ENCODE measurements at regions not wholly inside any gene's neighbourhood (a gene's known extent, or its start where the extent isn't known, plus 50 kb on each side); places are given as distances from the start of the nearest gene placed in this dataset.
"Not testable (repeated sequence)": the region's sequence is repeated elsewhere in the genome, so short reads cannot be mapped to it uniquely, and the experiment has no call there.

DNA sequence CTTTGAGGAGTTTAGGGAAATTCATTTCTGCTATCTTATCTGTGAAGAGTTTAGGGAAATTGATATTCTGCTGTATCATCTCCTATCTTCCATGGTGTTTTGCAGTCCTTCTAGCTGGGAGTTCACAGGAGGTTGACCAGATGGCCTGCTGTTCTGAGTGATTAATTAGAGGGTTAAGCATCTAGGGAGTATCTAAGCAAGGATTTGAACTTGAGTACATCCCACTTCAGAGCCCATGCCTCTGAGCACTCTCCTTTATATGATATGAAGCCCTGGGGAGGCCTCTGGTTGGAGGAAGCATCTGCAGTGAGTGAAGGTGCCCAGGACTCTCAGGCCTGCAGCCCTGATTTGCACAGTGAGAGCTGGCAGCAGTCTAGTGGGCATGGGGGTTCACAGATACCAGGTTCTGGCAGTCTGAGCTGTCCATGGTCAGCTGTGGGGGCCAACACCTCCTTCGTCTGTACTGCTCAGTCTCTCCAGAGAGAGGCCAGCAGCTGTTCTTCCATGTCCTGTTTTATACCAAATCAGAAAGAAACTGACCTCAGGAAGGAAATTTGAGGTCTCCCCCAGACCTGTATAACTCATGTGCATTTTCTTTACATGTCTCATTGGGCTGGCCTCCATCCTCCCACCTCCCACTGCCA is 156.9 kb downstream of the PLCE1 start:
- TF ChIP-seq, protein P1, sequence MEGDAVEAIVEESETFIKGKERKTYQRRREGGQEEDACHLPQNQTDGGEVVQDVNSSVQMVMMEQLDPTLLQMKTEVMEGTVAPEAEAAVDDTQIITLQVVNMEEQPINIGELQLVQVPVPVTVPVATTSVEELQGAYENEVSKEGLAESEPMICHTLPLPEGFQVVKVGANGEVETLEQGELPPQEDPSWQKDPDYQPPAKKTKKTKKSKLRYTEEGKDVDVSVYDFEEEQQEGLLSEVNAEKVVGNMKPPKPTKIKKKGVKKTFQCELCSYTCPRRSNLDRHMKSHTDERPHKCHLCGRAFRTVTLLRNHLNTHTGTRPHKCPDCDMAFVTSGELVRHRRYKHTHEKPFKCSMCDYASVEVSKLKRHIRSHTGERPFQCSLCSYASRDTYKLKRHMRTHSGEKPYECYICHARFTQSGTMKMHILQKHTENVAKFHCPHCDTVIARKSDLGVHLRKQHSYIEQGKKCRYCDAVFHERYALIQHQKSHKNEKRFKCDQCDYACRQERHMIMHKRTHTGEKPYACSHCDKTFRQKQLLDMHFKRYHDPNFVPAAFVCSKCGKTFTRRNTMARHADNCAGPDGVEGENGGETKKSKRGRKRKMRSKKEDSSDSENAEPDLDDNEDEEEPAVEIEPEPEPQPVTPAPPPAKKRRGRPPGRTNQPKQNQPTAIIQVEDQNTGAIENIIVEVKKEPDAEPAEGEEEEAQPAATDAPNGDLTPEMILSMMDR (IDR thresholded peaks at IDR 0.05; ENCODE audit: low read length): no peak
- TF ChIP-seq EZH2 (IDR thresholded peaks at IDR 0.05; ENCODE audit: borderline replicate concordance, low read length): no peak
- Histone ChIP-seq H3K4me3 (ENCODE audit: low read depth, low read length, poor library complexity, severe bottlenecking) (no peak overlapping the region), H3K36me3 (ENCODE audit: insufficient read depth, low read length) (no peaks in the 10 kb centered on the region), H3K27me3 (ENCODE audit: insufficient read depth, low read length) (no peaks in the 10 kb centered on the region), H2AFZ (ENCODE audit: low read length) (no peak overlapping the region), H3K9ac (ENCODE audit: low read length) (no peak overlapping the region), H3K79me2 (ENCODE audit: insufficient read depth, low read length) (no peaks in the 10 kb centered on the region), H3K9me2 (ENCODE audit: low read depth, low read length) (no peaks in the 10 kb centered on the region), H3F3A (ENCODE audit: insufficient read depth, low read length) (no peaks in the 10 kb centered on the region), H3K4me2 (ENCODE audit: low read length) (no peak overlapping the region), H3K4me1 (ENCODE audit: insufficient read depth, low read length, severe bottlenecking) (no peaks in the 10 kb centered on the region), H4K20me1 (ENCODE audit: insufficient read depth, low read length) (no peaks in the 10 kb centered on the region), H3K9me3 (ENCODE audit: low read length) (no peaks in the 10 kb centered on the region), H3K27ac (ENCODE audit: low read depth, low read length, poor library complexity, severe bottlenecking) (no peak overlapping the region)

- Histone ChIP-seq H3K27ac (ENCODE audit: low read depth, low read length, poor library complexity, severe bottlenecking) (no peak overlapping the region), H3K4me2 (ENCODE audit: low read length) (no peak overlapping the region), H3K4me1 (ENCODE audit: insufficient read depth, low read length, severe bottlenecking) (no peaks in the 10 kb centered on the region), H4K20me1 (ENCODE audit: insufficient read depth, low read length) (no peaks in the 10 kb centered on the region), H2AFZ (ENCODE audit: low read length) (no peak overlapping the region), H3K9ac (ENCODE audit: low read length) (no peak overlapping the region), H3F3A (ENCODE audit: insufficient read depth, low read length) (no peaks in the 10 kb centered on the region), H3K9me2 (ENCODE audit: low read depth, low read length) (no peaks in the 10 kb centered on the region), H3K9me3 (ENCODE audit: low read length) (no peaks in the 10 kb centered on the region), H3K79me2 (ENCODE audit: insufficient read depth, low read length) (no peaks in the 10 kb centered on the region), H3K4me3 (ENCODE audit: low read depth, low read length, poor library complexity, severe bottlenecking) (no peak overlapping the region), H3K27me3 (ENCODE audit: insufficient read depth, low read length) (no peaks in the 10 kb centered on the region), H3K36me3 (ENCODE audit: insufficient read depth, low read length) (no peaks in the 10 kb centered on the region)
- no peak for TF ChIP-seq EZH2 (IDR thresholded peaks at IDR 0.05; ENCODE audit: borderline replicate concordance, low read length)
- TF ChIP-seq, protein P1 (IDR thresholded peaks at IDR 0.05; ENCODE audit: low read length): no peak
Observed at GRCh38 chr10:94155722-94156271, 162.1 kb downstream of the PLCE1 start.

- H3K79me2 ChIP-seq (ENCODE audit: insufficient read depth, low read length): no peaks in the 10 kb centered on the region
- no peaks in the 10 kb centered on the region for H3K9me3 ChIP-seq (ENCODE audit: low read length)
- H3K4me2 ChIP-seq (ENCODE audit: low read length): no peak overlapping the region
- H3K36me3 ChIP-seq (ENCODE audit: insufficient read depth, low read length): no peaks in the 10 kb centered on the region
- H4K20me1 ChIP-seq (ENCODE audit: insufficient read depth, low read length): no peaks in the 10 kb centered on the region
- H3K9me2 ChIP-seq (ENCODE audit: low read depth, low read length): no peaks in the 10 kb centered on the region
- no peak overlapping the region for H3K27ac ChIP-seq (ENCODE audit: low read depth, low read length, poor library complexity, severe bottlenecking)
- H3K4me1 ChIP-seq (ENCODE audit: insufficient read depth, low read length, severe bottlenecking): no peaks in the 10 kb centered on the region
- no peaks in the 10 kb centered on the region for H3K27me3 ChIP-seq (ENCODE audit: insufficient read depth, low read length)
- no peak overlapping the region for H3K4me3 ChIP-seq (ENCODE audit: low read depth, low read length, poor library complexity, severe bottlenecking)
- TF ChIP-seq EZH2 (IDR thresholded peaks at IDR 0.05; ENCODE audit: borderline replicate concordance, low read length): no peak
- TF ChIP-seq, protein P1 (IDR thresholded peaks at IDR 0.05; ENCODE audit: low read length): no peak
- H3F3A ChIP-seq (ENCODE audit: insufficient read depth, low read length): no peaks in the 10 kb centered on the region
- H3K9ac ChIP-seq (ENCODE audit: low read length): no peak overlapping the region
- no peak overlapping the region for H2AFZ ChIP-seq (ENCODE audit: low read length)
Observed at GRCh38 chr10:94156453-94156852, 162.7 kb downstream of the PLCE1 start.

GRCh38 chr10:94165158-94165611 is 171.5 kb downstream of the PLCE1 start:
- not testable (repeated sequence) for H3F3A ChIP-seq (ENCODE audit: insufficient read depth, low read length); H3K4me3 ChIP-seq (ENCODE audit: low read depth, low read length, poor library complexity, severe bottlenecking); H3K4me2 ChIP-seq (ENCODE audit: low read length); H3K9ac ChIP-seq (ENCODE audit: low read length); H3K27ac ChIP-seq (ENCODE audit: low read depth, low read length, poor library complexity, severe bottlenecking); H3K9me3 ChIP-seq (ENCODE audit: low read length); H4K20me1 ChIP-seq (ENCODE audit: insufficient read depth, low read length); H3K9me2 ChIP-seq (ENCODE audit: low read depth, low read length); H2AFZ ChIP-seq (ENCODE audit: low read length); H3K36me3 ChIP-seq (ENCODE audit: insufficient read depth, low read length); H3K27me3 ChIP-seq (ENCODE audit: insufficient read depth, low read length); H3K79me2 ChIP-seq (ENCODE audit: insufficient read depth, low read length); H3K4me1 ChIP-seq (ENCODE audit: insufficient read depth, low read length, severe bottlenecking)

Data from OCI-LY1 (cell line).